Activated CD8-positive, alpha-beta memory T cell treated with anti-CD3 and anti-CD28 coated beads for 24 hours (primary cell): ENCODE measurements at regions not wholly inside any gene's neighbourhood (a gene's known extent, or its start where the extent isn't known, plus 50 kb on each side); places are given as distances from the start of the nearest gene placed in this dataset.

Experiments used
- DNase-seq: peaks from one replicate; pipeline ENCODE4 v3.0.0-alpha.2; 2020

DNA sequence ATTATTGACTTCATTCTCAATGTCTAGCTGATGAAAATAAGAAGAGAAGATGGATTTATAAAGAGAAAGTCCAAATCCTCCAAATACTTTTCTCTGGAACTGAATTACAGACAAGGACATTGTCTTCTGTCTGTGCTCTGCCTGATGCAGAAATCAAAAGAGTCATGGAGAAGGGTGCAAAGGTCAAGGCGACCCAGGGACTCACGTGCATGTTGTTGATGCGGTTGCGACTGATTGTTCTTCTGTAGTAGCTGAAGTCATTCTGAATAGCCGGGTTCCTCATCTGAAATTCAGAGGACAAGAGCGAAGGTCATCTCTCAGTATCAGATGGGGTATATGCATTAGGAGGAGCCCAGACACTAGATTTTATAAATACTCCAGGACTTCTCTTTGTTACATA is 104.4 kb downstream of the CYRIA start:
- no peak for DNase-seq

DNA sequence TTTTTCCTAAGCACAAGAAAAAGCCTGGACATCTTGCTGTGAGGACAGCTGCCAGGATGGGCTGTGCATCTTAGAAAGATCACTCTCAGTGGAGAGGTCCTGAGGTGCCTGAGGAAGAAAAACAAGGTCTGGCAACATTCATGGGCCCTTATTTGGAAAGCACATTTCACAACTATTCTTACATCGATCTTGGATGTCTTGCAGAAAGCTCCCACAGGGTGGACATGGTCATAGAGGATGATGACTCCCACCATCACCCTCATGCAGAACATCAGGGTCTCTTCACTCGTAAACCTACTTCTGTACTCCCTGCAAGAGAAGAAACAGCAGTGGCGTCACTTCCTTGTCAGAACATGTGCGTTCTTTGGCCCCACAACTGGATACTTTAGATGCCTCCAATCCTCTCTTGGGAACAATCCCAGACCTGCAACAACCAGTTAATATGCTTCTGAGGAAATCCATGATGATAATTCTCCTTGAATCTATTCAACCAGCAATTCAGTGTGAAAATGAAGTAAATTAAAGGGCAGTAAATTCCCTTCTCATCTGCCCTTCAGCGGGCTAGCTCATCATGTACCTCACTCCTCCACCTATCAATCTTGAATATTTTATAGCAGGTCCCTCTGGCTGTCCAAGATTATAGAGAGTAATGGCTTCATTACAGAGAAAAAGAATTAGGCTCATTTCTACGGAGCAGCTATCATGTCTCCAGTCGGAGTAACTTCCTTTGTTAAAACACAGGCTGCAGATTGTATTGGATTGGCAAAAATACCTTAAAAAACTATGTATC is 106.2 kb downstream of the CYRIA start:
- DNase-seq: no peak

DNA sequence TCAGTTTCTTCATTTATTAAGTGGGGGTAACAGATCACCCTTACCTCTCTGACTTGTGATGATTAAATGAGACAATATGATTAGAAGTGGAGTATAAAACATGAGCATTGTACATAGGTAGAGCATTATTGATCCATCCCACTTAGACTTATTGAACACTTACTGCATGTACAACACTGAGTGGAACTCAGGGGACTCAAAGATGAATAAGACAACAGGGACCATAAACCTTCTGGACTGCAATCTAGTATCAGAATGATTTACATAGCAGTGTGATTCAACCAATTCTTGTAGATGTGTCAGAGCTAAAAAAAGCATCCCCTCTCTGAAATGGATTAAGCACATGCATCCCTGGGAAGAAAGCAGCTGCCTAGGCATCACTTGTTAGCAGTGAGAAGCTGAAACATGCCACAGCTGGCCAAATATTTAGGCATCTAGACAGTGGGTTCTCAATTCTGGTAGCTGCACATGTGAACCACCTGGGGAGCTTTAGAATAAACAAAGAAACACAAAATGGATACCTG is 111.5 kb downstream of the CYRIA start:
- DNase-seq: no peak

DNA sequence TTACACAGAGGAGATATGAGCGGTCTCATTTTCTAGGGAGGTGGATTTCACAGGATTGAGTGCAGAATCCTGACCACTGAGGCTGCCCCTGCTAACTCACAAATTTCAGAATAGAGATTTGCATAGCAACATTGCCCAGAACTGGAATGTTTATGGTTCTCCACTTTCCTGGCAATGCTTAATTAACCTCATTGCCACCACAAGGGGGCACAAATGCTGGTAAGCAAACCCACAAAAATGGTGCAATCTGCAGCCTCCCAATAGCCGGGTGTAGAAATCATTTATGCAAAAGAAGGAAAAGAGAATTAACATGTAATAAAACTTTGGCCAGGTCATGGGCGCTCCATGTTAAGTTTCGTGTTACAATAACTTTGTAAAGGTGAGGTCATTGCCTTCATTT is 112.4 kb downstream of the CYRIA start:
- DNase-seq: no peak

DNA sequence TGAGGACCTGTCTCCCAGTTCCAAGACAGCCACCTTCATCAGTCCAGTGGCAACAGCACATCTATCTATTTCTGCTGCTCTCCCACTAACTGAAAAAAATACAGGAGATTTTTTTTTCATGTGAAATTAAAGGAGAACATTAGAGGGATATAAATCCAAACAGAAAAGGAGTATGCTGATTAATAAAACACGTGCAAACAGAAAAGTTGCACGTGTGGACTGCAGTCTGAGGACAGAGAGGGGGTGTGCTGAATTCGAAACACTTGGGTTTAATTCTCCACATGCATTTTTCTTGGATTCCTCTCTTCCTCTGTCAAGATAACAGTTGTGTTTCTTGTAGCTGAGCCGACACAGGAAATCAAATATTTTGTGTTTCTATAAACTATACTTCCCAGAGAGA is 113.4 kb downstream of the CYRIA start:
- DNase-seq: no peak

DNA sequence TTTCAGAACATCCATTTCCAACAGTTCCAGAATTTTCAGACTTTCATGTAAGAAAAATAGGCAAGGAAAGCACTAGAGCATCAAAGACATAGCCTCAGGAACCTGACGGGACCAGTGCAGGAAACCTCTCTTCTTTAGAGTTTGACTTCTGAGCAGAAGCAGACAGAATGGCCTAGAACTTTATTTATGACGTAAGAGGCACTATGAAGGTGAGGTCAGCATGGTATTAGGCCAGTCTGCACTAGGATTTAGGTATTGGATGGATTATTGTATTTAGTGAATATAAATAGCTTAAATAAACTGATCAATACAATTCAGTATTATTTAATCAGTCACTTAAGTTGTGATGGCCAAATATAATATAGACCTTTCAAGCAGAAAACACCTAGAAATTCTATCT is 117.6 kb downstream of the CYRIA start:
- no peak for DNase-seq

DNA sequence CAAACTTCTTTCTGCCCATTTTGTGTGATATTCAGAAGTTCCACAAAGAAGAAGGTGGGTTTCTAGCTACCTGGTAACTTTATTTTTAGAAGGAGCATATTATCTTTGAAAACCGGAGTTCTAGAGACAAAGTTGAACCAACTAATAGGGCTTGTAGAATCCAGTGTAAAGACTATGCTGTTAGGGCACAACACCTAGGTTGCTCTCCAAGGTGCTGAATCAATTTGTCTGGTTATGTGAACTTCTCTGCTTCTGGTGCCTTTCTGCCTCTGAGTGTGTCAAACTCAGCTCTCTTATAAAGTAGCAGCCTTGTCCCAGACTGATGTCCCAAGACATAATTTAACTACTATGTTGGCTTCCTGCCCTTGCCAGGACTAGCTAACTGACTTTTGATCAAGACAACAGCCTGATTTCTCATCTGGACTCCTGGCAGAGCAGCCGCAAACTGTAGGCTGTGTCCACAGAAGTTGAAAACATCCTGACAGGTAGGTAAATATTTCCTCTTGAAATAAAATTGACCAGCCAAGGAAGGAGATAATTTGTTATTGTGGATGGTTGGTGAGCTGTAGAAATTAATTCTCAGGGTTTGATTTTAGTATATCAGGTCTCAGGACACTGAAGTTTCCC is 119.4 kb downstream of the CYRIA start:
- DNase-seq: no peak

DNA sequence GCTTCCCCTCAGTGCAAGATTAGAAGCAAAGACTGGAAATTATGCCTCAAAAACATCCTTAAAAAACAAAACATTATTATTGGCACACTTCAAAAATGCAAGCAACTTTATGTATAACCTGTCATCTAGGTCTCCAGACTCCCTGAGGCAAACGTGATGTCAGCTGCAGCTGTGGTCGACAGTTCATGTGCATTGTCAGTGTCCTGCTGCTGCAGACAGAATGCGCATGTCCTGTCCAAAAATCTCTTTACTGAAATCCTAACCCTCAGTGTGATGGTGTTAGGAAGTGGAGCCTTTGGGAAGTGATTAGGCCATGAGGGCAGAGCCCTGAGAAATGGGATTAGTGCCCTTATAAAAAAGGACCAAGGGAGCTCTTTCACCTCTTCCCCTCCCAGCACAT is 126.9 kb downstream of the CYRIA start:
- no peak for DNase-seq

DNA sequence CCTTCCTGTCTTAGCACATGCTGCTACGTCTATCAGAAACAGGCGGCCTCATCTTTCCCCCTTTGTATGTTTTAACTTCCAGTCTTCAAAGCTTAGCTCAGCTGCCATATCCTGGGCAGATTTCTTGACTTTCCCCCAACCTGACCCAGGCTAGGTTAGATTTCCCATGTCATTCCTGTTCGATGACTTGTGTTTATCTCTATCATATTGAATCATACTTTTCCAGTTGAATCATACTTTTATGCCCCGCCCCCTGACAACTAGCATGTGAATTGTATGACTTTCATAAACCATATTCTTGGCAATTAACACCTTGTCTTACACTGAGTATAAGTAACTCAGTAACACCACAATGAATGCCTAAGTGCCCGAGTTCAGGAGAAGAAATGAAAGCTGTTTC is 128.3 kb downstream of the CYRIA start:
- no peak for DNase-seq

DNA sequence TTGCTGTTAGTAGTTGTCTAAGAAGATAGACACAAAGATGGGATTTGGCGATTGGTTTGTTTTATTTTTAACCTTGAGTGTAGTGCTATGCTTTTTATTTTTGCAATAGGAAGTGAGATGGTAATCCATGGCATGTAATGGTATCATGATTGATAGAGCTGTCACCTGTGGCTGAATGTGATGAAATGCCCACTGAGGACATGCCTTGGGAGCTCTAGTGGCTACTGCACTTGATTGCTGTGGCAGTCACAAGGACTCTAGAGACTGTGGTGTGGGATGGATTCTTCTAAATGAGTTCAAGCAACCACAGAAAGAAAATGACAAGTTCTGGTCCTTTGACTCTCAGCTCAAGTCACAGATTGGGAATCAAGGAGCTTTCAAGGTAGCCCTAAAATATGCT is 139.4 kb downstream of the CYRIA start:
- DNase-seq: no peak

DNA sequence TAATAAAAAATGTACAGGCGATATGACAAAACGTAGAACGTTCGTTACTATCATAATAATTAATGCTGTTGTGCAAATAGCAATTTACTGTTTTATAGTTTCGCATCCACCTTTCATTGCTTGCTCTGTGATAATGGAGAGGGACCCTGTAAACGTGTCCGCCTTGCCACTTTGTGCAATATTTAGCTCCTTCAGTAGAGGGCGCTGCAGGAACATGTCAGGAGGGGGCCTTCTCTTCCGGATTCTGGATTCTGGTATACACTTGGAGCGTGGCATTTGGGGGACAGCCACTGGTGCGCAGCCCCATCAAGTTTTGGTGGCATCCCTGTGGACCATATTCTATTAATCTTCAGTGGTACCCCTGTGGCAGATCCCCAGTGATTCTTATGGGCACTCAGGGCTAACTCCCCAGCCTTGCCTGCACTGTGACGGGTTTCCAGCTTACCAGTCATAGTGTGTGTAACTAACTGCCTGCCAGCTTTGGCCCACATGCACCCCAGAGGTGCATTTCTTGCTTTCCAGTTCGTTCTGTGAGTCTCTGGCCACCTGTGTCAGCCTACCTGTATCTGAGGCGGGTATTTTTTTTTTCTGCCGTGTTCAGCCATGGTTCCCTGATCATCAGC is 140.3 kb downstream of the CYRIA start:
- DNase-seq: no peak

DNA sequence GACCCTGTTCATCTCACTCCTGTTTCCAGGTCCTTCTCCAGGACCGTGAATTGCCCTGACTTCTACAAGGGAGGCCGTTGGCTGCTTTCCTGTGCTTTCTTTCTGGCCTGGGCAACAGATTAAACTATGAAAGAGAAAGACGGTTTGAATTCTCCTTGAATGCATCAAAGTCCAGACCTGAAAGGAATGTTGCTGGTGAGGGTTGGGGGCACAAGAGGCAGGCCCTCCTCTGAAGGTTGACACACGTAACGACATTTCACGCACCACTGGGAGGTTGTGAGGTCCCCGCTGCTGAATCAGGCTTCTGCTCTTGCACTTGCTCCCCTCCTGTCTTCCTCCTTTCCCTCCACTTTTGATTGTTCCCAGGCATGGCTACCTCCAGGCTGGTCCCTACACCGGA is 141.9 kb downstream of the CYRIA start:
- DNase-seq: no peak

DNA sequence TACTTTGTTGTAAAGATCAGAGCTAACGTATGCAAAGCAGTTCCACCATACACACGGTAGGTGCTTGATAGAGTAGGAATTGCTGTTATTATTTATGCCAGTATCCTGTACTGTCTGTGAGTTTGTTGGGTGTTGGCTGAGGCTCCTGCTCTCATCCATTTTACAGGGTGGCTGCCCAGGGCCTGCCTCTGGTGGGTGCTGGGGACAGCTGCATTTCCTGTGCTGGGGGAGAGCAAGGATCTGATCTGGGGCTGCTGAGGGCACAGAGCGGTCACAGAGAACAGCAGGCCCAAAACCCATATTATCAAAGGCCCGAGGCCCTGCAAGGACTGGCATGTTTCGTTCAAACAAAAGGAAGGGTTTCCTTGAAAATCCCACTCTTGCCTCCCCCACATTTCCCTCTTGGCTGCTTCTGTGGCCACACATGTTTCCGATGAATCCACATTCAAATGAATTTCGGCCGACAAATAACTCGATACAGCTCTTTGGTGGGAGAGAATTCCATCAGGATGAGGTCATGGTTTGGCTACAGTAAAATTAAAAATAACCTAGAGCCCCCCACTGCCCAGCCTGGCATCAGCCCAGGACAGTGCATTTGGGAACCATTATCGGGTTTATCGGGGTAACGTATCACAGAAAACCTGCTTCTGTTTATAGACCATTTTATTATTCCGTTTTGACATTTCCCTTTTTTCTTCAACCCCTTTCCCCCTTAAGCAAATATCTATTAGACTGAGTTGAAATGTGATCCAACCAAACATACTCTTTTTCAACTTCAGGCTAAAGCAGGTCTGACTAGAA is 143.4 kb downstream of the CYRIA start:
- DNase-seq: no peak

DNA sequence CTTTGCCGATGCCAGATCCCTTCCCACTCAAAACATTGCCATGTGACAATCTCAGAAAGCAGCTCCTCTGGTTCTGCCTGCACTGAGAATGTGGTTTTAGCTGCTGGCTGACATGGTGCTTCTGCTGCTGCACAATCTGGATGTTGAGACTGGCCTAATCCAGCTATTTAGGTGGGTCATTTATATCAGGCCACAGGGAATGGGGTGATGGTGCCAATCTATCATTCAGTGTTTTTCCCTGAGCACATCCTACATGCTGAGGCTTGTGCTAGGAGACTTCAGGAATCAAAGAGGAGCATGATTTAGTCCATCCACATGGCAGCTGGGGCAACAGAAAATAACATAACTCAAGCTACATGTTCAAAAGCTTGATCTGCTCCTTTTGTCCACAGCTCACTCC is 144.7 kb downstream of the CYRIA start:
- DNase-seq: no peak

DNA sequence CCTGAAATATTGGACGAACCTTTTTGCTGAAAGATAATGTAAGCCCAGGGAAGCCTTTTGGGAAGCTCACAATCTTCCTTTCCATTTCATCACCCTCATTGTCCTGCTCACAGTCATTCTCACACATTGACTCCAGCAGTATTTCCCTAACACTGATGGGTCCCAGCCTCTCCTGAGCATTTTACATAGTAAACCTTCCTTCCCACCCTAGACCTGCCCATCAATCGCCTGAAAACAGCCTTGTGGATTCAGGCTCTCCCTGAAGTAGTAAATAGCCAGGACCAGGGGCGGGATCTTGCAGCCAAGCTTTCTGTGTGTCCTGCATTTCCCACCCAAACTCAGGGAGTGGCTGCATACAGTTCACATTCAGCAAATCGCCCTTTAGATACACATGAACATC is 149.9 kb downstream of the CYRIA start:
- DNase-seq: no peak

DNA sequence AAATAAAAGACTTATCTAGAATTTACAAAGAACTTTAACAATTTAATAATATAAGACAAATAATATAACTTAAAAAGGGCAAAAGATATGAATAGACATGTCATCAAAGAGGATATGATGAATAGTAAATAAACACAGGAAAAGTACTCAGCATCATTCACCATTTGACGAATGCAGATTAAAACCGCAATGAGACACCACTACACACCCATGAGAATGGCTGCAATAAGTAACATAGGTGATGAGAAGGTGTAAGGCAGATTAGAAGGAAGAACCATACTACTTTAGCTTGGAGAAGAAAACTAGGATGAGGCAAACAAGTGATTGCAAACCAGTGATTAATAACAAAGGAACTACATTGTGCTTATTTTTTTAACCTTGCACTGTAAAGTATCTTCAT is 152.0 kb downstream of the CYRIA start:
- DNase-seq: no peak

DNA sequence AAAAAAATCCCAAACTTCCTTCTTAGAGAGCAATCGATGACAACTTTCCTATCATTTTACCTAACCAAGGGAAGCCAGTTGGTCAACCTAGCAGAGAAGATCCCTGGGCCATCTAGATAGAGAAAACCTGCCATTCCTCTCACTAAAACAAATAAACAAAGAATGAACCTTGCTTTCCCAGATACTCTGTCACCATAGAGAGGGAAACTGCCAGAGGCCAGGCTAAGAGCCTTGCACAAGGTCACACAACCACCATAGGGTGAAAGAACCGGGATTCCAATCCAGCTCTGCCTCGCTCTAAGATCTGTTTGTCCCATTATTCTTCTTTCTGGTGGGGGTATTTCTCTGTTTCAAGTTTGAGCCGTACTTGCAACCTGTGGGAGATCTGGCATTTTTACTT is 154.6 kb downstream of the CYRIA start:
- DNase-seq: no peak

DNA sequence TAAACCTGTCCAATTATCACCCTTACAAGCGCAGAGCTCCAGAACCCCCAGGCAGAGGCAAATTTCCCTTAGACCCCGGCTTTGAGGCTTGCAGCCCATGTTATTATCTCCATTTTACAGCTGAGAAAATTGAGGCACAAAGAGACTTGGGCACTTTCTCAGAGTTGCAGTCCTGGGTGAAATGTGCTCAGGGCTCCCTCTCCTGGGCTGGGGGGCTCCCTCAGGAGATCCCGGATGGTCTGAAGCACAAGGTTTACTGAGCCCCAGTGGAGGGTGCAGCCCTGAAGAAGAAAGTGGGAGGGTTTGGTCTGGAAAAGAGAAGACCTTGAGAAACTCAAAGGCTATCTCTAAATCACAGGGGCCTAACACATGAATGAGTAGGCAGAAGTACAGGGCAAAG is 156.6 kb downstream of the CYRIA start:
- DNase-seq: no peak

DNA sequence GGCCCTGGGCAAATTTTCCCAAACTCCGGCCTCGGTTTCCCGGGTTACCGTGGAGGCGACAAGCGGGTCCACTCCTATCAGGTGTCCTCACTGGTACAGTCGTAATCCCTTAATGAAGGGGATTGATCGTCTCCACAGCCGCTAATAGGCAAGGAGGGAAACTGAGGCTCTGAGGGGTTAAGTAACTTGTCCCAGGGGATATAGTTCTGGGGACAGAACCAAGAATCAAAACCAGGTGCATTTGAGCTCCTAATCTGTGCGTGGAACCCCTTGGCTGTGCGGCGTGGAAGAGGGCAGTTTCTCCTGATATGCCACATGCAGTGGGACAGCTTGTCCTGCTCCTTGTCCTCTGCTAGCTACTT is 157.2 kb downstream of the CYRIA start:
- no peak for DNase-seq

DNA sequence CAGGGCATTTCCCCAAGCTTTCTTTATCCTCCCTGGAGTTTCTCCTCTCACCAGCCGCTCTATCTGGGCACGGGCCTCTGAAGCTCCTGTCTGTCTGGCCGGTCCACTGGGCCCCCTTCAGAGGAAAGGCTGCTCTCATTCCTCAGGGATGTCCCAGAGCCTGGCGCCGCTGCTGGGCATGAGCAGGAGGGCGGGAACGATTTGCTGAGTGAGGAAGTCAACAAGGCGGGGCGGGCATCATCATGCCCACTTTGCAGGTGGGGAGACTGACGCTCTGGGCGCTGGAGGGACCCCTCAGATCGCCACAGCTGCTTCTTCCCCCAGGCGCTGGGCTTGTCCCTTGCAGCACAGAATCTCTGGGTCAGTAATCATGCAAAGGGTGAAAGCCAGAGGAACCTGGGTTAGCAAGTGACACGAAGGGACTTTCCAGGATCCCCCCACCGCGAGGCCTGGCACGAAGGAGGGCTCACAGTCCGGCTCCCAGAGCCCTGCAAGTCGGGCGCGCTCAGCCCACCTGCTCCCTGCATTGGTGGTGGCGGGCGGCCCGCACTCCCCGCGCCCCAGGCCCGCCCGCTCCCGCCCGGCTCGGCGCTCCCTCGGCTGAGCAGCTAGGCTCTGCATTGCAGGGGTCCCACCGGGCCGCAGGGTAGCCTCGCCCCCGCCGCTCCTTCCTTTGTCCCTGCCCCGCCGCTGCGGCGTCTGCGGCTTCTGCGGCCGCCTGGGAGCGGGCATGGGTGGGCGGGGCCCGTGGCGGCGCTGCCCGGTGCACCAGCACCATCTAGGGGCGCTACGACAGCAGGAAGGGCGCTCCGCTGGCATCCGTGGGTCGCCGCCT is 157.8 kb downstream of the CYRIA start:
- DNase-seq: no peak

DNA sequence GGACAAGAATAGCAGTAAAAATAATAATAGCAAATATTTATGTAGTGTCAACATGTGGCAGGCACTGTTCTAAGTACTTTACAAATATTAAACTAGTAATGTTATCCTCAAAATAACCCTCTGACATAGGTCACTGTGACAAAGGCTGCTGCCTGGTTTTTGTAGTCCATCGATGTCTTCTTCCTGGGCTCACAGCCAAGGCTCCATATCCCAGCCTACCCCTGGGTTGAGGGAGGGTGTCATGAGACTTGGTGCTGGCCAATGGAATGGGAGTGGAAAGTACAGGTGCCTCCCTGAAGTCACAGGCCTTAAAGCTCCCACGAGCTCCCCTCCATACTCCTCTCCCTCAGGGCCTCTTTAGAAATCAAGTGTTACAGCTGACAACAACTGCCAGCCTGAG is 159.3 kb downstream of the CYRIA start:
- DNase-seq: no peak
